ENCODE measurements at regions not wholly inside any gene's neighbourhood (a gene's known extent, or its start where the extent isn't known, plus 50 kb on each side); places are given as distances from the start of the nearest gene placed in this dataset.

- TF ChIP-seq, protein P1, sequence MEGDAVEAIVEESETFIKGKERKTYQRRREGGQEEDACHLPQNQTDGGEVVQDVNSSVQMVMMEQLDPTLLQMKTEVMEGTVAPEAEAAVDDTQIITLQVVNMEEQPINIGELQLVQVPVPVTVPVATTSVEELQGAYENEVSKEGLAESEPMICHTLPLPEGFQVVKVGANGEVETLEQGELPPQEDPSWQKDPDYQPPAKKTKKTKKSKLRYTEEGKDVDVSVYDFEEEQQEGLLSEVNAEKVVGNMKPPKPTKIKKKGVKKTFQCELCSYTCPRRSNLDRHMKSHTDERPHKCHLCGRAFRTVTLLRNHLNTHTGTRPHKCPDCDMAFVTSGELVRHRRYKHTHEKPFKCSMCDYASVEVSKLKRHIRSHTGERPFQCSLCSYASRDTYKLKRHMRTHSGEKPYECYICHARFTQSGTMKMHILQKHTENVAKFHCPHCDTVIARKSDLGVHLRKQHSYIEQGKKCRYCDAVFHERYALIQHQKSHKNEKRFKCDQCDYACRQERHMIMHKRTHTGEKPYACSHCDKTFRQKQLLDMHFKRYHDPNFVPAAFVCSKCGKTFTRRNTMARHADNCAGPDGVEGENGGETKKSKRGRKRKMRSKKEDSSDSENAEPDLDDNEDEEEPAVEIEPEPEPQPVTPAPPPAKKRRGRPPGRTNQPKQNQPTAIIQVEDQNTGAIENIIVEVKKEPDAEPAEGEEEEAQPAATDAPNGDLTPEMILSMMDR (IDR thresholded peaks at IDR 0.05; ENCODE audit: insufficient read depth, low read depth, low read length): no peak
- no peak for TF ChIP-seq EZH2 (IDR thresholded peaks at IDR 0.05; ENCODE audit: insufficient read depth, low read length)
Measured at GRCh38 chr10:84896909-84897308, 568.5 kb downstream of the CCSER2 start.
